GM13976 (cell line): ENCODE measurements at regions not wholly inside any gene's neighbourhood (a gene's known extent, or its start where the extent isn't known, plus 50 kb on each side); places are given as distances from the start of the nearest gene placed in this dataset.

Experiments
- DNase-seq: peaks from one replicate; pipeline ENCODE4 v3.0.0; 2012; ENCODE audit warnings: low spot score
- CTCF ChIP-seq: IDR thresholded peaks from 2 replicates; pipeline ENCODE4 v1.5.1; 2012; ENCODE audit warnings: borderline replicate concordance, mild to moderate bottlenecking; ENCODE audit not compliant: insufficient read depth; ENCODE audit errors: extremely low read depth, missing control alignments, control extremely low read depth
- in situ Hi-C: fragments of 300-500 bp; cut with MboI; formaldehyde crosslinking; loops from one replicate; pipeline ENCODE4 v1.12.0; 2022; ENCODE audit warnings: low sequenced_read_pairs, mixed read lengths, inconsistent platforms; ENCODE audit not compliant: unreplicated experiment

DNA sequence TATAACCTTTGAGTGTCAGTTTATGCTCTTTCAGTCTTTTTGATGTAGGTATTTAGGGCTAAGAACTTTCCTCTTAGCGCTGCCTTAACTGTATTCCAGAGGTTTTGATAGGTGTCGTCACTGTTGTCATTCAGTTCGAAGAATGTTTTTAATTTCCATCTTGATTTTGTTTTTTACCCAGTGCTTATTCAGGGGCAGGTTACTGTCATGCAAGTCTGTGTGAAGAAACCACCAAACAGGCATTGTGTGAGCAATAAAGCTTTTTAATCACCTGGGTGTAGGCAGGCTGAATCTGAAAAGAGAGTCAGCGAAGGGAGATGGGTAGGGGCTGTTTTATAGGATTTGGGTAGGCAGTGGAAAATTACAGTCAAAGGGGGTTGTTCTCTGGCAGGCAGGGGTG, 142.0 kb upstream of the USP9Y start:
- DNase-seq: no peak
- in situ Hi-C loops: no loop called here
- TF ChIP-seq CTCF: no peak

- in situ Hi-C loops: no loop called here
- no peak for DNase-seq
- TF ChIP-seq CTCF: no peak
These were observed 124.8 kb upstream of the USP9Y start for GRCh38 chrY:12576278-12576677.

GRCh38 chrY:12593532-12594216, 107.4 kb upstream of the USP9Y start:
- DNase-seq: no peak
- in situ Hi-C loops: no loop called here
- no peak for TF ChIP-seq CTCF

GRCh38 chrY:12598783-12599182, 102.2 kb upstream of the USP9Y start:
- no peak for TF ChIP-seq CTCF
- in situ Hi-C loops: no loop called here
- no peak for DNase-seq

GRCh38 chrY:12605426-12605825, 95.6 kb upstream of the USP9Y start:
- no peak for TF ChIP-seq CTCF
- in situ Hi-C loops: no loop called here
- DNase-seq: no peak

DNA sequence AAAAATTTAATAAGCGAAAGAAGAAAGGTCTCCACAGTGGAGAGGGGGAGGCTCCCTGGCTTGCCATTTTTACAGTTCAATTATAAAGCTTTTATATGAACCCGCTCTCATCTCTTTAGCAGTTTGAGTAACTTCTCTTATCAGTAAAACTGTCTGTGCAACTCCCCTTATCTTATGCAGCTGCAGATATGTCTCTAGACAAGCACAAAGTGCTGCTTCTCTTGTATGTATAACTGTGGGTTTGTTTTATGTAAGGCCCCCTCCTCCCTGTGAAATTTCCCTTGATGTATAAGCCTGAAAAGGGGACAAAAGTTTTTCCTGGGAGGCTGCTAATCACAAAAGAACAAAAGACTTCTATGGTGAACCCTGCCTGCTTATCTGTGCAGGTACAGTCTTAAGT, 90.2 kb upstream of the USP9Y start:
- in situ Hi-C loops: no loop called here

More for the DNA sequence above, 90.2 kb upstream of the USP9Y start:
- DNase-seq: no peak
- no peak for TF ChIP-seq CTCF
